ENCODE measurements at regions not wholly inside any gene's neighbourhood (a gene's known extent, or its start where the extent isn't known, plus 50 kb on each side); places are given as distances from the start of the nearest gene placed in this dataset.

- H3K27me3 Mint-ChIP-seq (ENCODE audit: low read depth), result no peaks in the 10 kb centered on the region
- CTCF ChIA-PET, result no interaction called here
- no peak overlapping the region for H3K4me3 Mint-ChIP-seq
- POLR2A ChIA-PET, result interaction anchor here (0.6 kb wide), 1 partner anchor 556 kb away, joined by 3 read pairs; no protein-coding TSS in a partner anchor
- H3K27ac Mint-ChIP-seq, result no peak overlapping the region
- H3K4me1 Mint-ChIP-seq, result no peaks in the 10 kb centered on the region
- TF ChIP-seq ATF6 (CRISPR knock-in tag; IDR thresholded peaks at IDR 0.05), result no peak
- no peak for TF ChIP-seq EMX1 (CRISPR knock-in tag; IDR thresholded peaks at IDR 0.05)
- TF ChIP-seq KAT7 (CRISPR knock-in tag; IDR thresholded peaks at IDR 0.05; ENCODE audit: borderline replicate concordance), result no peak
- H3K9me3 Mint-ChIP-seq, result peaks cover 8% of the 10 kb centered on the region
- DNase-seq (ENCODE audit: low spot score) (no peak), ATAC-seq (no peak)
- no peaks in the 10 kb centered on the region for H3K36me3 Mint-ChIP-seq
Observed at GRCh38 chr4:71151054-71151453, 157.6 kb downstream of the DCK start.

- Mint-ChIP-seq H3K4me3 (no peak overlapping the region), H3K9me3 (no peaks in the 10 kb centered on the region), H3K27ac (no peak overlapping the region), H3K27me3 (ENCODE audit: low read depth) (no peaks in the 10 kb centered on the region), H3K36me3 (no peaks in the 10 kb centered on the region), H3K4me1 (no peaks in the 10 kb centered on the region)
- DNase-seq (ENCODE audit: low spot score) (no peak), ATAC-seq (no peak)
- CTCF ChIA-PET, result no interaction called here
- POLR2A ChIA-PET, result no interaction called here
- TF ChIP-seq IRF2 (CRISPR knock-in tag; IDR thresholded peaks at IDR 0.05; ENCODE audit: borderline replicate concordance, low read depth) (no peak), GTF2I (CRISPR knock-in tag; conservative IDR thresholded peaks at IDR 0.05) (no peak), TCF7 (CRISPR knock-in tag; IDR thresholded peaks at IDR 0.05; ENCODE audit: low read depth) (no peak), SOX15 (CRISPR knock-in tag; IDR thresholded peaks at IDR 0.05) (no peak), ATF6 (CRISPR knock-in tag; IDR thresholded peaks at IDR 0.05) (no peak), RORB (CRISPR knock-in tag; IDR thresholded peaks at IDR 0.05) (no peak), ZNF281 (CRISPR knock-in tag; IDR thresholded peaks at IDR 0.05) (no peak), FOXP1 (CRISPR knock-in tag; IDR thresholded peaks at IDR 0.05; ENCODE audit: borderline replicate concordance) (no peak), TEAD1 (CRISPR knock-in tag; IDR thresholded peaks at IDR 0.05) (no peak), ZNF396 (CRISPR knock-in tag; IDR thresholded peaks at IDR 0.05; ENCODE audit: borderline replicate concordance) (no peak), ZNF138 (CRISPR knock-in tag; conservative IDR thresholded peaks at IDR 0.05) (no peak), HMGA2 (CRISPR knock-in tag; IDR thresholded peaks at IDR 0.05) (no peak)
- TF ChIP-seq, protein P1, sequence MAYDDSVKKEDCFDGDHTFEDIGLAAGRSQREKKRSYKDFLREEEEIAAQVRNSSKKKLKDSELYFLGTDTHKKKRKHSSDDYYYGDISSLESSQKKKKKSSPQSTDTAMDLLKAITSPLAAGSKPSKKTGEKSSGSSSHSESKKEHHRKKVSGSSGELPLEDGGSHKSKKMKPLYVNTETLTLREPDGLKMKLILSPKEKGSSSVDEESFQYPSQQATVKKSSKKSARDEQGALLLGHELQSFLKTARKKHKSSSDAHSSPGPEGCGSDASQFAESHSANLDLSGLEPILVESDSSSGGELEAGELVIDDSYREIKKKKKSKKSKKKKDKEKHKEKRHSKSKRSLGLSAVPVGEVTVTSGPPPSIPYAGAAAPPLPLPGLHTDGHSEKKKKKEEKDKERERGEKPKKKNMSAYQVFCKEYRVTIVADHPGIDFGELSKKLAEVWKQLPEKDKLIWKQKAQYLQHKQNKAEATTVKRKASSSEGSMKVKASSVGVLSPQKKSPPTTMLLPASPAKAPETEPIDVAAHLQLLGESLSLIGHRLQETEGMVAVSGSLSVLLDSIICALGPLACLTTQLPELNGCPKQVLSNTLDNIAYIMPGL (CRISPR knock-in tag; IDR thresholded peaks at IDR 0.05), result no peak
- TF ChIP-seq, protein P2, sequence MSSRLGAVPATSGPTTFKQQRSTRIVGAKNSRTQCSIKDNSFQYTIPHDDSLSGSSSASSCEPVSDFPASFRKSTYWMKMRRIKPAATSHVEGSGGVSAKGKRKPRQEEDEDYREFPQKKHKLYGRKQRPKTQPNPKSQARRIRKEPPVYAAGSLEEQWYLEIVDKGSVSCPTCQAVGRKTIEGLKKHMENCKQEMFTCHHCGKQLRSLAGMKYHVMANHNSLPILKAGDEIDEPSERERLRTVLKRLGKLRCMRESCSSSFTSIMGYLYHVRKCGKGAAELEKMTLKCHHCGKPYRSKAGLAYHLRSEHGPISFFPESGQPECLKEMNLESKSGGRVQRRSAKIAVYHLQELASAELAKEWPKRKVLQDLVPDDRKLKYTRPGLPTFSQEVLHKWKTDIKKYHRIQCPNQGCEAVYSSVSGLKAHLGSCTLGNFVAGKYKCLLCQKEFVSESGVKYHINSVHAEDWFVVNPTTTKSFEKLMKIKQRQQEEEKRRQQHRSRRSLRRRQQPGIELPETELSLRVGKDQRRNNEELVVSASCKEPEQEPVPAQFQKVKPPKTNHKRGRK (CRISPR knock-in tag; IDR thresholded peaks at IDR 0.05; ENCODE audit: borderline replicate concordance), result no peak
- TF ChIP-seq, protein P3, sequence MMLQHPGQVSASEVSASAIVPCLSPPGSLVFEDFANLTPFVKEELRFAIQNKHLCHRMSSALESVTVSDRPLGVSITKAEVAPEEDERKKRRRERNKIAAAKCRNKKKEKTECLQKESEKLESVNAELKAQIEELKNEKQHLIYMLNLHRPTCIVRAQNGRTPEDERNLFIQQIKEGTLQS (CRISPR knock-in tag; conservative IDR thresholded peaks at IDR 0.05), result no peak
- TF ChIP-seq, protein P4, sequence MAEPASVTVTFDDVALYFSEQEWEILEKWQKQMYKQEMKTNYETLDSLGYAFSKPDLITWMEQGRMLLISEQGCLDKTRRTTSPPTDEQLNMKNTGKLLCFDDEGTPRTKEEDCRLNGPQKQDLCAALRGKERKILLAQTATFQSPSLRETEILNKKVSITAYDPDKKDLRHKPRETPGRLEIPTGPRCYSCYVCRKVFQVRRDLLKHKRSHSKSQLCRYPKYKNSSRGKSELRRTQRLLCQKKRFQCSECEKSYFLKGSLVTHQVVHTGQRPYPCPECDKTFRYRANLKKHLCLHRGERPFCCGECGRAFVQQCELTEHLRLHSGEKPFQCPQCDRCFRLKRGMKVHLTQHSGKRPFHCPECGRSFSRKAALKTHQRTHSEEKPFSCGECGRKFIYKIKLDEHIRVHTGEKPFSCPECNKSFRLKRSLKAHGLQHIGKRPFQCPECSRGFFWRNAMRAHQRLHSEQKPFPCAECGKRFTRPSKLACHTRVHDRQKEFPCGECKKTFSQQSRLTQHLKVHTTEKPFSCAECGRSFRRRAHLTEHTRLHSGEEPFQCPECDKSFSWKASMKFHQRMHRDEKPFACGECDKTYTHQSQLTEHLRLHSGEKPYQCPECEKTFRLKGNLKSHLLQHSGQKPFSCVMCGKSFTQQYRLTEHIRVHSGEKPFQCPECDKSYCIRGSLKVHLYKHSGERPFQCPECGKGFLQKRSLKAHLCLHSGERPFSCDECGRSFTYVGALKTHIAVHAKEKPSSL (CRISPR knock-in tag; conservative IDR thresholded peaks at IDR 0.05), result no peak
Observed at GRCh38 chr4:71156616-71157015, 163.2 kb downstream of the DCK start.
